SK-N-SH treated with all-trans-retinoic acid at 6 μM for 48 hours (cell line): ENCODE measurements at regions not wholly inside any gene's neighbourhood (a gene's known extent, or its start where the extent isn't known, plus 50 kb on each side); places are given as distances from the start of the nearest gene placed in this dataset.

ENCODE experiments used
- ATAC-seq: fragments of 200-7000 bp; cut with Tn5 transposase; 3 replicates; pipeline ENCODE4 v1.9.1; 2020; ENCODE audit warnings: mild to moderate bottlenecking, moderate library complexity
- ARNTL ChIP-seq: fragments of 450-650 bp; formaldehyde crosslinking; IDR thresholded peaks from 2 replicates; pipeline ENCODE4 v1.5.0; 2020; ENCODE audit warnings: low read depth, mild to moderate bottlenecking, moderate library complexity, borderline replicate concordance
- BACH2 ChIP-seq: fragments of 250-450 bp; sonication (Bioruptor Pico); IDR thresholded peaks from 2 replicates; pipeline ENCODE4 v1.9.0; 2021; ENCODE audit warnings: mild to moderate bottlenecking, borderline replicate concordance
- CSDC2 ChIP-seq: fragments of 250-450 bp; sonication (Bioruptor Pico); IDR thresholded peaks from 2 replicates; pipeline ENCODE4 v1.5.0; 2020; ENCODE audit warnings: mild to moderate bottlenecking, moderate library complexity
- ESRRG ChIP-seq: fragments of 250-450 bp; sonication (Bioruptor Pico); IDR thresholded peaks from 2 replicates; pipeline ENCODE4 v1.6.1; 2021; ENCODE audit warnings: mild to moderate bottlenecking
- GLIS3 ChIP-seq: fragments of 250-450 bp; sonication (Bioruptor Pico); IDR thresholded peaks from 2 replicates; pipeline ENCODE4 v1.5.0; 2020; ENCODE audit warnings: mild to moderate bottlenecking, moderate library complexity
- ISL1 ChIP-seq: fragments of 250-450 bp; sonication (Bioruptor Pico); IDR thresholded peaks from 2 replicates; pipeline ENCODE4 v2.1.2; 2022; ENCODE audit warnings: mild to moderate bottlenecking, moderate library complexity
- OSR1 ChIP-seq: fragments of 250-450 bp; sonication (Bioruptor Pico); IDR thresholded peaks from 2 replicates; pipeline ENCODE4 v1.8.0; 2022; ENCODE audit warnings: moderate library complexity, mild to moderate bottlenecking, inconsistent platforms
- PPARA ChIP-seq: fragments of 250-450 bp; sonication (Bioruptor Pico); IDR thresholded peaks from 2 replicates; pipeline ENCODE4 v1.5.0; 2020; ENCODE audit warnings: mild to moderate bottlenecking, borderline replicate concordance
- RARB ChIP-seq: fragments of 250-450 bp; sonication (Bioruptor Pico); IDR thresholded peaks from 2 replicates; pipeline ENCODE4 v1.8.0; 2021; ENCODE audit warnings: mild to moderate bottlenecking, moderate library complexity
- SNAI2 ChIP-seq: fragments of 250-450 bp; sonication (Bioruptor Pico); IDR thresholded peaks from 2 replicates; pipeline ENCODE4 v1.5.0; 2020; ENCODE audit warnings: mild to moderate bottlenecking, moderate library complexity
- TCF4 ChIP-seq: fragments of 250-450 bp; sonication (Bioruptor Pico); IDR thresholded peaks from 2 replicates; pipeline ENCODE4 v1.8.0; 2021; ENCODE audit warnings: mild to moderate bottlenecking, moderate library complexity, borderline replicate concordance
- TOX ChIP-seq: fragments of 250-450 bp; sonication (Bioruptor Pico); IDR thresholded peaks from 2 replicates; pipeline ENCODE4 v1.8.0; 2021; ENCODE audit warnings: mild to moderate bottlenecking, moderate library complexity, borderline replicate concordance
- ZC3H10 ChIP-seq: fragments of 250-450 bp; sonication (Bioruptor Pico); IDR thresholded peaks from 2 replicates; pipeline ENCODE4 v1.5.1; 2021; ENCODE audit warnings: mild to moderate bottlenecking, moderate library complexity
- ZFP3 ChIP-seq: fragments of 250-450 bp; sonication (Bioruptor Pico); IDR thresholded peaks from 2 replicates; pipeline ENCODE4 v1.5.0; 2020; ENCODE audit warnings: mild to moderate bottlenecking, moderate library complexity
- ZFP30 ChIP-seq: fragments of 450-650 bp; formaldehyde crosslinking; IDR thresholded peaks from 2 replicates; pipeline ENCODE4 v1.5.0; 2022; ENCODE audit warnings: mild to moderate bottlenecking, moderate library complexity
- ZNF565 ChIP-seq: fragments of 450-650 bp; formaldehyde crosslinking; conservative IDR thresholded peaks from 2 replicates; pipeline ENCODE4 v1.5.0; 2020; ENCODE audit warnings: low read depth, mild to moderate bottlenecking, moderate library complexity
- ZNF8 ChIP-seq: fragments of 450-650 bp; formaldehyde crosslinking; IDR thresholded peaks from 2 replicates; pipeline ENCODE4 v1.5.0; 2020; ENCODE audit warnings: mild to moderate bottlenecking, moderate library complexity
- TF ChIP-seq, protein P1 (sequence below): fragments of 250-450 bp; sonication (Bioruptor Pico); IDR thresholded peaks from 2 replicates; pipeline ENCODE4 v1.5.1; 2020; ENCODE audit warnings: low read depth, mild to moderate bottlenecking, moderate library complexity
- TF ChIP-seq, protein P2 (sequence below): fragments of 250-450 bp; sonication (Bioruptor Pico); IDR thresholded peaks from 2 replicates; pipeline ENCODE4 v1.5.1; 2021; ENCODE audit warnings: mild to moderate bottlenecking, moderate library complexity
- TF ChIP-seq, protein P3 (sequence below): fragments of 250-450 bp; sonication (Bioruptor Pico); IDR thresholded peaks from 2 replicates; pipeline ENCODE4 v1.5.0; 2020; ENCODE audit warnings: mild to moderate bottlenecking, moderate library complexity
- TF ChIP-seq, protein P4 (sequence below): fragments of 250-450 bp; sonication (Bioruptor Pico); IDR thresholded peaks from 2 replicates; pipeline ENCODE4 v1.8.0; 2021; ENCODE audit warnings: low read depth, mild to moderate bottlenecking, moderate library complexity, borderline replicate concordance

DNA sequence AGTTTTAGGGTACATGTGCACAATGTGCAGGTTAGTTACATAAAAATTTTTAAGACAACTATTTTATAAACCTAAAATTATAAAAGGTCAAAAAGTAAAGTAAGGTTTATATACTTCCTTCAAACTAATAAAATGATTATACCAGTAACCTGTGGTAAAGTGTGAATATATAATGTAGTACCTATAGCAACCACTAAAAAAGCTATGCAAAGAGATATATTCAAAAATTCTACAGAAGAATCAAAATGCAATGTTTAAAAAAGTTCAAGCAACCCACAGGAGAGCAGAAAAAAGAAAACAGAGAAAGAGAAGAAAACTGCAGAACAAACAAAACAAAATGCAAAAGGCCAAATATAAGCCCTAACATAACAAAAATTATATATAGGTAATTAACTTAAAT, 379.5 kb upstream of the GALNTL6 start:
- no peak for TF ChIP-seq BACH2 (CRISPR knock-in tag)
- TF ChIP-seq, protein P1, sequence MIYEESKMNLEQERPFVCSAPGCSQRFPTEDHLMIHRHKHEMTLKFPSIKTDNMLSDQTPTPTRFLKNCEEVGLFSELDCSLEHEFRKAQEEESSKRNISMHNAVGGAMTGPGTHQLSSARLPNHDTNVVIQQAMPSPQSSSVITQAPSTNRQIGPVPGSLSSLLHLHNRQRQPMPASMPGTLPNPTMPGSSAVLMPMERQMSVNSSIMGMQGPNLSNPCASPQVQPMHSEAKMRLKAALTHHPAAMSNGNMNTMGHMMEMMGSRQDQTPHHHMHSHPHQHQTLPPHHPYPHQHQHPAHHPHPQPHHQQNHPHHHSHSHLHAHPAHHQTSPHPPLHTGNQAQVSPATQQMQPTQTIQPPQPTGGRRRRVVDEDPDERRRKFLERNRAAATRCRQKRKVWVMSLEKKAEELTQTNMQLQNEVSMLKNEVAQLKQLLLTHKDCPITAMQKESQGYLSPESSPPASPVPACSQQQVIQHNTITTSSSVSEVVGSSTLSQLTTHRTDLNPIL (CRISPR knock-in tag) = no peak
- TF ChIP-seq RARB (CRISPR knock-in tag) = no peak
- TF ChIP-seq, protein P2, sequence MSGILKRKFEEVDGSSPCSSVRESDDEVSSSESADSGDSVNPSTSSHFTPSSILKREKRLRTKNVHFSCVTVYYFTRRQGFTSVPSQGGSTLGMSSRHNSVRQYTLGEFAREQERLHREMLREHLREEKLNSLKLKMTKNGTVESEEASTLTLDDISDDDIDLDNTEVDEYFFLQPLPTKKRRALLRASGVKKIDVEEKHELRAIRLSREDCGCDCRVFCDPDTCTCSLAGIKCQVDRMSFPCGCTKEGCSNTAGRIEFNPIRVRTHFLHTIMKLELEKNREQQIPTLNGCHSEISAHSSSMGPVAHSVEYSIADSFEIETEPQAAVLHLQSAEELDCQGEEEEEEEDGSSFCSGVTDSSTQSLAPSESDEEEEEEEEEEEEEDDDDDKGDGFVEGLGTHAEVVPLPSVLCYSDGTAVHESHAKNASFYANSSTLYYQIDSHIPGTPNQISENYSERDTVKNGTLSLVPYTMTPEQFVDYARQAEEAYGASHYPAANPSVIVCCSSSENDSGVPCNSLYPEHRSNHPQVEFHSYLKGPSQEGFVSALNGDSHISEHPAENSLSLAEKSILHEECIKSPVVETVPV (CRISPR knock-in tag) = no peak
- TF ChIP-seq OSR1 = no peak
- no peak for TF ChIP-seq ESRRG (CRISPR knock-in tag)
- no peak for TF ChIP-seq CSDC2 (CRISPR knock-in tag)
- TF ChIP-seq ZNF565 = no peak
- TF ChIP-seq ARNTL (CRISPR knock-in tag) = no peak
- TF ChIP-seq ZNF8 = no peak
- ATAC-seq = no peak

DNA sequence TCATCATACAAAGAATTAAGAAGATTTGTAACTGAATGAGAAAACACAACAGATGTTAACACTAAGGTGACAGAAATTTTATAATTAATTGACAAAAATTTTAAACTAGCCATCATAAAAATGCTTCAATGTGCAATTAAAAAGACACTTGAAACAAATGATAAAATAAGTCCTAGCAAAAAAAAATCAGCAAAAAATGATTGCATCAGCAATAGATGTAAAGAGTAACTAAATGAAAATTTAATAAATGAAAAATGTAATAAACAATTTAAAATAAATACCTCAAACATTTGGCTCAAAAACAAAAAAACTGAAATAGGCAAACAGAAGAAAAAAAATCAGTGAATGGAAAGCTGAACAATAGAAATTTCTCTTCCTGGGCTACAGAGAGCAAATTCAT, 380.7 kb upstream of the GALNTL6 start:
- no peak for TF ChIP-seq TOX (CRISPR knock-in tag)
- no peak for TF ChIP-seq ZFP3 (CRISPR knock-in tag)
- no peak for TF ChIP-seq SNAI2 (CRISPR knock-in tag)
- TF ChIP-seq, protein P1 (CRISPR knock-in tag) = no peak
- TF ChIP-seq, protein P2 (CRISPR knock-in tag) = no peak
- TF ChIP-seq, protein P3, sequence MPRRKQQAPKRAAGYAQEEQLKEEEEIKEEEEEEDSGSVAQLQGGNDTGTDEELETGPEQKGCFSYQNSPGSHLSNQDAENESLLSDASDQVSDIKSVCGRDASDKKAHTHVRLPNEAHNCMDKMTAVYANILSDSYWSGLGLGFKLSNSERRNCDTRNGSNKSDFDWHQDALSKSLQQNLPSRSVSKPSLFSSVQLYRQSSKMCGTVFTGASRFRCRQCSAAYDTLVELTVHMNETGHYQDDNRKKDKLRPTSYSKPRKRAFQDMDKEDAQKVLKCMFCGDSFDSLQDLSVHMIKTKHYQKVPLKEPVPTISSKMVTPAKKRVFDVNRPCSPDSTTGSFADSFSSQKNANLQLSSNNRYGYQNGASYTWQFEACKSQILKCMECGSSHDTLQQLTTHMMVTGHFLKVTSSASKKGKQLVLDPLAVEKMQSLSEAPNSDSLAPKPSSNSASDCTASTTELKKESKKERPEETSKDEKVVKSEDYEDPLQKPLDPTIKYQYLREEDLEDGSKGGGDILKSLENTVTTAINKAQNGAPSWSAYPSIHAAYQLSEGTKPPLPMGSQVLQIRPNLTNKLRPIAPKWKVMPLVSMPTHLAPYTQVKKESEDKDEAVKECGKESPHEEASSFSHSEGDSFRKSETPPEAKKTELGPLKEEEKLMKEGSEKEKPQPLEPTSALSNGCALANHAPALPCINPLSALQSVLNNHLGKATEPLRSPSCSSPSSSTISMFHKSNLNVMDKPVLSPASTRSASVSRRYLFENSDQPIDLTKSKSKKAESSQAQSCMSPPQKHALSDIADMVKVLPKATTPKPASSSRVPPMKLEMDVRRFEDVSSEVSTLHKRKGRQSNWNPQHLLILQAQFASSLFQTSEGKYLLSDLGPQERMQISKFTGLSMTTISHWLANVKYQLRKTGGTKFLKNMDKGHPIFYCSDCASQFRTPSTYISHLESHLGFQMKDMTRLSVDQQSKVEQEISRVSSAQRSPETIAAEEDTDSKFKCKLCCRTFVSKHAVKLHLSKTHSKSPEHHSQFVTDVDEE (CRISPR knock-in tag) = no peak
- no peak for TF ChIP-seq ISL1
- TF ChIP-seq BACH2 (CRISPR knock-in tag) = no peak
- no peak for TF ChIP-seq TCF4 (CRISPR knock-in tag)
- no peak for TF ChIP-seq ZFP30 (CRISPR knock-in tag)
- no peak for TF ChIP-seq CSDC2 (CRISPR knock-in tag)
- TF ChIP-seq ZC3H10 (CRISPR knock-in tag) = no peak
- TF ChIP-seq, protein P4, sequence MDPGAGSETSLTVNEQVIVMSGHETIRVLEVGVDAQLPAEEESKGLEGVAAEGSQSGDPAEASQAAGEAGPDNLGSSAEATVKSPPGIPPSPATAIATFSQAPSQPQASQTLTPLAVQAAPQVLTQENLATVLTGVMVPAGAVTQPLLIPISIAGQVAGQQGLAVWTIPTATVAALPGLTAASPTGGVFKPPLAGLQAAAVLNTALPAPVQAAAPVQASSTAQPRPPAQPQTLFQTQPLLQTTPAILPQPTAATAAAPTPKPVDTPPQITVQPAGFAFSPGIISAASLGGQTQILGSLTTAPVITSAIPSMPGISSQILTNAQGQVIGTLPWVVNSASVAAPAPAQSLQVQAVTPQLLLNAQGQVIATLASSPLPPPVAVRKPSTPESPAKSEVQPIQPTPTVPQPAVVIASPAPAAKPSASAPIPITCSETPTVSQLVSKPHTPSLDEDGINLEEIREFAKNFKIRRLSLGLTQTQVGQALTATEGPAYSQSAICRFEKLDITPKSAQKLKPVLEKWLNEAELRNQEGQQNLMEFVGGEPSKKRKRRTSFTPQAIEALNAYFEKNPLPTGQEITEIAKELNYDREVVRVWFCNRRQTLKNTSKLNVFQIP (CRISPR knock-in tag) = no peak
- no peak for TF ChIP-seq OSR1
- no peak for TF ChIP-seq ESRRG (CRISPR knock-in tag)
- ATAC-seq = no peak

DNA sequence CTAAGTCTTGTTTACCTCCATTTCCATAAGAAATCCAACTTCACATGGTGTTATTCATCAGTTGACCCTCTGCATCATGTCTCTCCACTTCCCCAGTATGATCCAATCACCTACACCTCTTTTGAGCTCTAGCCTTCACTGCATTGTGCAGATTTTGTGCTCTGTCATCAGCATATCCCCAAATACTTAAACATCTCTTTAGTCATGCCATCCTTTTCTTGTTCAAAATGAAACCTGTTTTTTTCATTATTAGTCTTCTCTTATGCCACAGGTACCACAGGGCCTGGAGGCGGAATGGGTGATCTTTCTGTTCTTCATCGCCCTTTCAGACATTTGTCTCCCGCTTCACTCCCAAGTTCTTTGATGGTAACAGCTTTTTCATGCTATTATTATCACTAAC, 382.7 kb upstream of the GALNTL6 start:
- ATAC-seq = no peak
- no peak for TF ChIP-seq BACH2 (CRISPR knock-in tag)
- TF ChIP-seq ZFP30 (CRISPR knock-in tag) = no peak
- TF ChIP-seq GLIS3 = no peak
- no peak for TF ChIP-seq ZFP3 (CRISPR knock-in tag)
- no peak for TF ChIP-seq ZNF565
- TF ChIP-seq, protein P2 (CRISPR knock-in tag) = no peak
- TF ChIP-seq OSR1 = no peak
- no peak for TF ChIP-seq ZC3H10 (CRISPR knock-in tag)
- TF ChIP-seq PPARA (CRISPR knock-in tag) = no peak
- no peak for TF ChIP-seq SNAI2 (CRISPR knock-in tag)
- TF ChIP-seq, protein P1 (CRISPR knock-in tag) = no peak
- no peak for TF ChIP-seq ESRRG (CRISPR knock-in tag)
